Caco-2 (cell line): ENCODE measurements at regions not wholly inside any gene's neighbourhood (a gene's known extent, or its start where the extent isn't known, plus 50 kb on each side); places are given as distances from the start of the nearest gene placed in this dataset.
"Not testable (repeated sequence)": the region's sequence is repeated elsewhere in the genome, so short reads cannot be mapped to it uniquely, and the experiment has no call there.

Source experiments
- BruUV-seq: library from RNA; stranded (reverse); fragments of 400-500 nt; replicated peaks from 2 replicates; lab custom pipeline; 2021; lab: Mats Ljungman, UMichigan
- CTCF ChIA-PET: fragments of 300-600 bp; sonication (Branson Sonifier 250); formaldehyde crosslinking; loops from one replicate; lab custom pipeline; 2022; ENCODE audit warnings: antibody characterized with exemption; lab: Charles Lee
- POLR2A ChIA-PET: fragments of 300-600 bp; sonication (Branson Sonifier 250); formaldehyde crosslinking; loops from one replicate; lab custom pipeline; 2022; ENCODE audit warnings: antibody characterized with exemption; lab: Charles Lee
- DNase-seq, 2 experiments: peaks; one replicate each; pipeline versions ENCODE4 v3.0.0 to v3.0.0-alpha.2; 2020 to 2022
- H3K27me3 ChIP-seq: replicated peaks from 2 replicates; pipeline ENCODE4 v1.6.0; 2011; ENCODE audit warnings: low read length; ENCODE audit not compliant: control insufficient read depth, insufficient read depth
- H3K36me3 ChIP-seq: 2 replicates; pipeline ENCODE4 v1.5.1; 2011; ENCODE audit warnings: low read length; ENCODE audit not compliant: control insufficient read depth, insufficient read depth
- H3K4me1 ChIP-seq: fragments of 250-450 bp; sonication (Bioruptor Pico); 2 replicates; pipeline ENCODE4 v1.5.1; 2020; ENCODE audit warnings: mild to moderate bottlenecking
- H3K4me3 ChIP-seq: 2 replicates; pipeline ENCODE4 v1.5.1; 2011; ENCODE audit warnings: low read depth, mild to moderate bottlenecking, control low read depth, low read length
- H3K9me3 ChIP-seq: fragments of 250-450 bp; sonication (Bioruptor Pico); 2 replicates; pipeline ENCODE4 v1.5.1; 2020; ENCODE audit warnings: mild to moderate bottlenecking, moderate library complexity
- H3K27ac Mint-ChIP-seq: one replicate; pipeline ENCODE4 v1.8.0; 2022; ENCODE audit warnings: mixed read lengths; ENCODE audit not compliant: unreplicated experiment
- H3K27me3 Mint-ChIP-seq: one replicate; pipeline ENCODE4 v1.8.0; 2022; ENCODE audit warnings: mixed read lengths; ENCODE audit not compliant: insufficient read depth, unreplicated experiment
- H3K36me3 Mint-ChIP-seq: one replicate; pipeline ENCODE4 v1.8.0; 2022; ENCODE audit warnings: mild to moderate bottlenecking, mixed read lengths; ENCODE audit not compliant: insufficient read depth, unreplicated experiment
- H3K4me1 Mint-ChIP-seq: one replicate; pipeline ENCODE4 v1.8.0; 2022; ENCODE audit warnings: low read depth, mixed read lengths; ENCODE audit not compliant: unreplicated experiment
- H3K4me3 Mint-ChIP-seq: one replicate; pipeline ENCODE4 v1.8.0; 2022; ENCODE audit warnings: mild to moderate bottlenecking, moderate library complexity, mixed read lengths; ENCODE audit not compliant: unreplicated experiment
- H3K9me3 Mint-ChIP-seq: one replicate; pipeline ENCODE4 v1.8.0; 2022; ENCODE audit warnings: mixed read lengths; ENCODE audit not compliant: unreplicated experiment
- intact Hi-C: fragments of 100-400 bp; cut with micrococcal nuclease; formaldehyde crosslinking; loops from one replicate; pipeline ENCODE4 v1.10.0; 2022; ENCODE audit not compliant: unreplicated experiment
- TF ChIP-seq, protein P1 (sequence below), 2 experiments: fragments of 200-600 bp in 1 of 2; IDR thresholded peaks; 1 replicate in 1 of 2; 2 replicates in 1 of 2; pipeline versions ENCODE4 v1.5.1 to v1.8.0; 2011 to 2022; ENCODE audit warnings: antibody characterized with exemption in 1 of 2, control low read depth in 1 of 2, inconsistent platforms in 1 of 2, low read depth in 1 of 2, low read length in 1 of 2, mild to moderate bottlenecking in 1 of 2, moderate library complexity in 1 of 2; ENCODE audit not compliant: insufficient read depth in 1 of 2, severe bottlenecking in 1 of 2, unreplicated experiment in 1 of 2

DNA sequence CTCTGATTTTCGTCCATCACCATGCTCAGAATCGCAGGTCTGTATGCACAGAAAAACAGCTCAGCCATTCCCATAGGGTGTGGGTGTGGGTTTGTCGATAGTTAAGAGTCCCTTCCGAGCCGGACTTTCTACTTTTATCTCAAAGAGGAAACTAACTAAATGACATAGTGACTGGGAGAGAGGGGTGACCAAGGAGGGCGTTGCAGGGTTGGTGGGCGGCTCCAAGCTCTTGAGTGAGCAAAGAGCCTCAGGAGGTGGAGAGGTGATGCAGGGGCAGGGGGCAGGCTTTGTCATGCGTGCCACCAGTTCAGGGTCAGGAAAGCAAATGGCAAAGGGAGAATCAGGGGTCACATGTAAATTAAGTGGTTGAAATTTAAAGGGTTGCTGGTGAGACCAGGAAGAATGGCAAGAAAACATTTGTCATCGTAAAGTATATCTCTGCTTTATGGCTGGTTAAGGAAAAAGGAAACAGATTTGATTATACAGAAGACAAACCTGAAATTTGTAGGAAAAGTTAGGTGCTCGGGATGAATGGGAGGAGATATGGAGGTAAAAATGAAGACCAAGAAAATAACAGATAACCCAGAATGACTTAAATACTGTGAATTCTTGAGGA lies 249.0 kb downstream of the SETD4 start:
- Histone ChIP-seq H3K36me3 (no peaks in the 10 kb centered on the region), H3K27me3 (no peaks in the 10 kb centered on the region), H3K4me3 (no peak overlapping the region), H3K9me3 (no peaks in the 10 kb centered on the region), H3K4me1 (peaks cover 6% of the 10 kb centered on the region; the same call in 1 of the 2 replicates)
- TF ChIP-seq, protein P1, sequence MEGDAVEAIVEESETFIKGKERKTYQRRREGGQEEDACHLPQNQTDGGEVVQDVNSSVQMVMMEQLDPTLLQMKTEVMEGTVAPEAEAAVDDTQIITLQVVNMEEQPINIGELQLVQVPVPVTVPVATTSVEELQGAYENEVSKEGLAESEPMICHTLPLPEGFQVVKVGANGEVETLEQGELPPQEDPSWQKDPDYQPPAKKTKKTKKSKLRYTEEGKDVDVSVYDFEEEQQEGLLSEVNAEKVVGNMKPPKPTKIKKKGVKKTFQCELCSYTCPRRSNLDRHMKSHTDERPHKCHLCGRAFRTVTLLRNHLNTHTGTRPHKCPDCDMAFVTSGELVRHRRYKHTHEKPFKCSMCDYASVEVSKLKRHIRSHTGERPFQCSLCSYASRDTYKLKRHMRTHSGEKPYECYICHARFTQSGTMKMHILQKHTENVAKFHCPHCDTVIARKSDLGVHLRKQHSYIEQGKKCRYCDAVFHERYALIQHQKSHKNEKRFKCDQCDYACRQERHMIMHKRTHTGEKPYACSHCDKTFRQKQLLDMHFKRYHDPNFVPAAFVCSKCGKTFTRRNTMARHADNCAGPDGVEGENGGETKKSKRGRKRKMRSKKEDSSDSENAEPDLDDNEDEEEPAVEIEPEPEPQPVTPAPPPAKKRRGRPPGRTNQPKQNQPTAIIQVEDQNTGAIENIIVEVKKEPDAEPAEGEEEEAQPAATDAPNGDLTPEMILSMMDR (IDR thresholded peaks at IDR 0.05; ENCODE audit: insufficient read depth in 1 of 2, low read depth in 1 of 2, low read length in 1 of 2, severe bottlenecking in 1 of 2, unreplicated experiment in 1 of 2) = no peak
- ChIA-PET CTCF (no interaction called here), POLR2A (no interaction called here)
- H3K27me3 Mint-ChIP-seq = no peaks in the 10 kb centered on the region
- H3K27ac Mint-ChIP-seq = no peak overlapping the region
- H3K9me3 Mint-ChIP-seq = no peaks in the 10 kb centered on the region
- intact Hi-C loops = no loop called here
- H3K4me3 Mint-ChIP-seq = no peak overlapping the region
- no peaks in the 10 kb centered on the region for H3K36me3 Mint-ChIP-seq
- H3K4me1 Mint-ChIP-seq = no peaks in the 10 kb centered on the region
- DNase-seq = no peak
- BruUV-seq = no TSS peak

DNA sequence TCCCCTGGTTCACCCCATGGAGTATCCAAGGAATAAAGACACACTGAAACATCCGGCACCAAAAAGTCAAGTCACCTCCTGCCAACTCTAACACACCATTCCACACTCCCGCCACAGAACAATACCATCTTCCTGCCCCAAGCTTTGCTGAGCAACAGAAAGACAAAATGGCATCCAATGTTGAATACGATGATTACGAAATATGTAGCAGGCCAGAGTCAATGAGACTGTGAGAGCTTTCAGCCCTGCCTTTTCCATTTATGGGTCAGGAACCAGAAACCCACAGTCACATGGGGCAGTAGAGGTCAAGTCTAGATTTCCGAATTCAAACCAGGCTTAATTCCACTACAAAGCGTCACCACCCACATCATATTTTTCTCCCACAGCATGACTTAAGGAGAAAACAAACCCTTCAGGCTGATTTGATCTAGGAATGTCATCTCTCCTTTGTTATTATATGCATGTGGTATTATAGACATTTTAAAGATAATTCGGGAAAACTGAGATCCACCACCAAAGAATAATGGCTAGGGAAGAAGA lies 249.8 kb downstream of the SETD4 start:
- TF ChIP-seq, protein P1 (IDR thresholded peaks at IDR 0.05; ENCODE audit: insufficient read depth in 1 of 2, low read depth in 1 of 2, low read length in 1 of 2, severe bottlenecking in 1 of 2, unreplicated experiment in 1 of 2) = no peak
- Histone ChIP-seq H3K4me1 (peaks cover 6% of the 10 kb centered on the region; the same call in 1 of the 2 replicates), H3K36me3 (no peaks in the 10 kb centered on the region), H3K9me3 (no peaks in the 10 kb centered on the region), H3K27me3 (no peaks in the 10 kb centered on the region), H3K4me3 (no peak overlapping the region)
- BruUV-seq = no TSS peak
- no peak overlapping the region for H3K4me3 Mint-ChIP-seq
- H3K9me3 Mint-ChIP-seq = no peaks in the 10 kb centered on the region
- H3K36me3 Mint-ChIP-seq = no peaks in the 10 kb centered on the region
- CTCF ChIA-PET = no interaction called here
- no peaks in the 10 kb centered on the region for H3K4me1 Mint-ChIP-seq
- H3K27me3 Mint-ChIP-seq = no peaks in the 10 kb centered on the region
- POLR2A ChIA-PET = no interaction called here
- no peak overlapping the region for H3K27ac Mint-ChIP-seq
- DNase-seq = no peak
- intact Hi-C loops = no loop called here

DNA sequence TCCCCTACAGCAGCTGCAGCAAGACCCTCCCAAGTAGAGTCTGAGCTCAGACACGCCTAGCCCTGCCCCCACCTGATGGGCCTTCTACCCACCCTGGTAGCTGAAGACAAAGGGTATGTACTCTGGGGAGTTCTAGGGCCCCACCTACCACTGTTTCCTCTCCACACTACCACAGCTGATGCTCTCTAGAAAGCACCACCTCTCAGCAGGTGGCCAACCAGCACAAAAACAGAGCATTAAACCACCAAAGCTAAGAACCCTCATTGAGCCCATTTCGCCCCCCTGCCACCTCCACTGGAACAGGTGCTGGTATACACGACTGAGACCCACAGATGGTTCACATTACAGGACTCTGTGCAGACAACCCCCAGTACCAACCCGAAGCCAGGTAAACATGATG lies 258.9 kb downstream of the SETD4 start:
- Mint-ChIP-seq H3K27me3 (peaks cover 12% of the 10 kb centered on the region), H3K9me3 (peaks cover 12% of the 10 kb centered on the region), H3K4me1 (peaks cover 7% of the 10 kb centered on the region), H3K4me3 (no peak overlapping the region), H3K27ac (no peak overlapping the region), H3K36me3 (no peaks in the 10 kb centered on the region)
- BruUV-seq = no TSS peak
- H3K4me1 ChIP-seq = no peaks in the 10 kb centered on the region
- CTCF ChIA-PET = no interaction called here
- no peak overlapping the region for H3K4me3 ChIP-seq
- POLR2A ChIA-PET = no interaction called here
- H3K27me3 ChIP-seq = no peaks in the 10 kb centered on the region
- TF ChIP-seq, protein P1 (IDR thresholded peaks at IDR 0.05; ENCODE audit: insufficient read depth in 1 of 2, low read depth in 1 of 2, low read length in 1 of 2, severe bottlenecking in 1 of 2, unreplicated experiment in 1 of 2) = no peak
- no peaks in the 10 kb centered on the region for H3K9me3 ChIP-seq
- no peak for DNase-seq
- no peaks in the 10 kb centered on the region for H3K36me3 ChIP-seq
- intact Hi-C loops = no loop called here

DNA sequence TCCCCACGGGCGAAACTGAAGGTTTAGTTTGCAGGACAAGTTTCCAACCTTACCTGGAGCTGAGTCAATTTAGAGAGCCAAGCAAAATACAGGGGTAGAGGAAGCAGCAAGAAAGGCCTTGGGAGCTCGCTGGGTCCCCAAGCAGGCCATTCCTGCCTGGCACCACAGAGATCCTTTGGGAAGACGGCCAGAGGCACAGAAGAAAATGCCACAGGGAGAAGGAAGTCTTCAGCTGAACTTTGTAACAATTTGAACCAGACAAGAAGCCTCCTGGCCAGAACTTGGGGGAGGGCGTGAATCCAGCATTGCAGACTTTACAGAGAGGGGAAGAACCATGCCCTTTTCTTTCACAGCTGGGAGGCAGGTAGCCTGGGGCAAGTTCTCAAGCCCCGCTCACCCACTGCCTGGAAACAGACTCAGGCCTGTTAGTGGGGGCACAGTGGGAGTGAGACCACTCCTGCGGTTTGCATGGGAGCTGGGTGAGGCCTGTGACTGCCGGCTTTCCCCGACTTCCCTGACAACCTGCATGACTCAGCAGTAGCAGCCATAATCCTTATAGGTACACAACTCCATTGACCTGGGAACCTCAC lies 259.4 kb downstream of the SETD4 start:
- H3K27me3 ChIP-seq, intact Hi-C loops, H3K9me3 ChIP-seq, H3K36me3 Mint-ChIP-seq, H3K4me3 Mint-ChIP-seq, CTCF ChIA-PET, DNase-seq, H3K4me1 Mint-ChIP-seq, H3K36me3 ChIP-seq, H3K4me3 ChIP-seq, BruUV-seq, POLR2A ChIA-PET, H3K4me1 ChIP-seq, H3K27ac Mint-ChIP-seq: not testable (repeated sequence)
- peaks cover 12% of the 10 kb centered on the region for H3K9me3 Mint-ChIP-seq
- H3K27me3 Mint-ChIP-seq = peaks cover 14% of the 10 kb centered on the region
